GM19452 (cell line): ENCODE measurements at regions not wholly inside any gene's neighbourhood (a gene's known extent, or its start where the extent isn't known, plus 50 kb on each side); places are given as distances from the start of the nearest gene placed in this dataset.

Source experiments
- ATAC-seq: cut with Tn5 transposase; IDR thresholded peaks from one replicate; pipeline ENCODE4 v1.9.1; 2021; ENCODE audit not compliant: unreplicated experiment

DNA sequence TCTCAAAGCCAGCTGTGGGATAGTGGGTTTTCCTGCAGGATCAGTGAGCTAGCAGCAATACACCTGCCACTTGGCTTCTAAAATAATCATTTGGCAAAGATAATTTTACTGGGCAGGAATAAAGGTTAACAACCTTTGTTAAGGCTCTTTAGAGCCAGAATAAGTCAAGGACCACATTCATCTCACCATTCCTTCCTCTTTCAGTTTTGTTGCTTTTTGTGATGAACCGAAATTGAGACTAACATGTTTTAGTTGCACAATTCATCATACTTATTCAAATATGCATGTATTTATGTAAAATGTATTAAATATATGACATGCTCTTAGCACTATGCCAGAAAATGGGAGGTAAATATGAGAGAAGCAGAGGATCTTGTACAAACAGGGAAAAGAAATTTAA, 824.4 kb upstream of the TYRP1 start:
- ATAC-seq = no peak

GRCh38 chr9:11871852-11872251, 821.3 kb upstream of the TYRP1 start:
- ATAC-seq = no peak

DNA sequence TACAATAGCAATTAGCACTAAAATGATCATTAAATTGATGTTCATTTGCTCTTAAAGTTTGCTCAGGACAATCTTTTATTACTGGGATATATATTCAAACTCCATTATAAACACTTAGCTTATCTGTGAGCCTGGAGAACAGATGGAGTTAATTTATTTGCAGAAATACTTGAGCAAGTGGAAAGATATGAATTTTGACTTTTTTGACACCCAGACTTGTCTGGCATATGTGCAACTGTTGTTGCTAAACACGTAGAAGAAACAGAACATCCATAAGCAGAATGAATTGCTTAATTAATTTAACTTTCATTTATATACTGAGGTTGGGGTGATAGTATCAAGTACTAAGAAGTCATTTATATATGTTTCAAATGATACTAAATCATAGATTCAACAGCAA, 820.7 kb upstream of the TYRP1 start:
- no peak for ATAC-seq

DNA sequence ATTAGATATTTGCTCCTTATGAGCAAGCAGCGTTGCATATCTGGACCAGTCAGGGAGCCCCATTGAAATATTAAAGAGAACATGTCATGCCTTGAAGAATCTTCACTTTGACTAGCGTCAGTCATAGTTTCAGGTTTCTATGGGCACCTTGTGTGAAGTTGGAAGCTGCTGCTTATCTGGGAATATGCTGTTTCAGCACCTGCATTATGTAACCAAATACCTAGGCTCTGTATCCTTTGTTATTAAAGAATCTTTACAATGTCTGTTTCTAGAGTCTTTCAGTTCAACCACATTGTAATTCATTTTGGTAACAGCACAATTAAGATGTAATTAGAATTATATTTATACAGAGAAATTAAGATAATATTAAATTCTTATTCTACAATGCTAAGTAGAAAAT, 818.8 kb upstream of the TYRP1 start:
- no peak for ATAC-seq

DNA sequence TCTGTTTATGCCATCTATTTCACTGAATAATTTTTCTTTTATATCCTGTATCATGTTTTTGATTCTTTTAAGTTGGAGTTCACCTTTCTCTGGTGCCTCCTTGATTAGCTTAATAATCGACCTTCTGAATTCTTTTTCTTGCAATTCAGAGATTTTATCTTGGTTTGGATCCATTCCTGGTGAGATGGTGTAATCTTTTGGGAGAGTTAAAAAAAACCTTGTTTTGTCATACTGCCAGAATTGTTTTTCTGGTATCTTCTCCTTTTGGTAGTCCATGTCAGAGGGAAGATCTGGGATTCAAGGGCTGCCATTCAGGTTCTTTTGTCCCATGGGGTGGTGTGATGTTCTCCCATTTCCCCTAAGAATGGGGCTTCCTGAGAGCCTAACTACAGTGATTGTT, 800.8 kb upstream of the TYRP1 start:
- no peak for ATAC-seq

DNA sequence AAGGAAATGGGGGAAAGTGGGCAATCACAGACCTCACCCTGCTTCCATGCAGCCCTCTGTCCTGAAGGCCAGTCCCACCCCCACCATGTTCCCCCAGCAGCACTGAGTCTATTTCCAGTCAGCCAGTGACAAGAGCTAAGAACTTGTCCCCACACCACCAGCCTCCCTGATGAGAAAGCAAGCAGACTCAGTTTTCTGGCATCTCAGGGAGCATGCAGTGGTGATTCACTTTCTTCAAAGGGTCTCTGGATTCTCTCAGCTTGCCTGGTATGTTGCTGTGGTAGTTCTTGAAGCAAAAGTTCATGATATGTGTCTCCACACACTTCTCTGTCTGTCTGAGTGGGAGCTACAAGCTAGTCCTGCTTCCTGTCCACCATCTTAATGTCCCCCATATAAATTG, 799.9 kb upstream of the TYRP1 start:
- no peak for ATAC-seq

- ATAC-seq = no peak
Measured at GRCh38 chr9:11894136-11894535, 799.0 kb upstream of the TYRP1 start.

GRCh38 chr9:11902610-11903009, 790.6 kb upstream of the TYRP1 start:
- ATAC-seq = no peak

DNA sequence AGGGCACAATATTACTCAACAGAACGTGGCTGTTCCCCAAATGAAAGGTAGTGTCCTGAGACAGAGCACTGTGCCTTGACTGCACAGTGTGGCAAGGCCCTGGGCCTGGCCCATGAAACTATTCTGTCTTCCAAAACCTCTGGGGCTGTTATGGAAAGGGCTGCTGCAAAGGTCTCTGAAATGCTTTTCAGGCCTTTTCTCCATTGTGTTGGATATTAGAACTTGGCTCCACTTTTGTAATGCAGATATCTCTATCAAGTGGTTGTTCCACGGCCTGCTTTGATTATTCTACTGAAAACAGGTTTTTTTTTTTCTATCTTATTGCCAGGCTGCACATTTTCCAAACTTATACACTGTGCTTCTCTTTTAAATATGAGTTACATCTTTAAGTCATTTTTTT, 777.5 kb upstream of the TYRP1 start:
- ATAC-seq = no peak

- no peak for ATAC-seq
Measured at GRCh38 chr9:11928871-11929321, 764.3 kb upstream of the TYRP1 start.

DNA sequence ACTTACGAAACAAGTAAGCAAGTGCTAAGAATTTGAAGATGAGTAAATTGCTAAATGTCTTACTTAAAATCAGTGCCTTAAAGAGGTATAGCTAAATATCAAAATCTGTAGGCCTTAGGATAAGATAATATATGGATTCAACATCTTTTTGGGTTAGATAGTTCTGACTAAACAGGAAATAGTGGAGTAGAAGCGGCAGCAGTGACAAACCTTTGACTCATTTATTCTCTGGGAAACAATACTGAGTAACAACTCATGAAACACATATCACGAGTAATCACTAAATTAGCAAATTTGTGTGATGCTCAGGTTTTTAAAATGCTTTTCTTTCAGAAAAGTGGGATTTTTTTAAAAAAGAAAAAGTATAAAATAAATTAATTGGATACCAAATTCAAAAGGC, 762.1 kb upstream of the TYRP1 start:
- ATAC-seq = no peak

- no peak for ATAC-seq
Measured at GRCh38 chr9:11931751-11932150, 761.4 kb upstream of the TYRP1 start.

- no peak for ATAC-seq
Measured at GRCh38 chr9:11933926-11934325, 759.3 kb upstream of the TYRP1 start.

GRCh38 chr9:11946531-11946930, 746.7 kb upstream of the TYRP1 start:
- ATAC-seq = no peak

DNA sequence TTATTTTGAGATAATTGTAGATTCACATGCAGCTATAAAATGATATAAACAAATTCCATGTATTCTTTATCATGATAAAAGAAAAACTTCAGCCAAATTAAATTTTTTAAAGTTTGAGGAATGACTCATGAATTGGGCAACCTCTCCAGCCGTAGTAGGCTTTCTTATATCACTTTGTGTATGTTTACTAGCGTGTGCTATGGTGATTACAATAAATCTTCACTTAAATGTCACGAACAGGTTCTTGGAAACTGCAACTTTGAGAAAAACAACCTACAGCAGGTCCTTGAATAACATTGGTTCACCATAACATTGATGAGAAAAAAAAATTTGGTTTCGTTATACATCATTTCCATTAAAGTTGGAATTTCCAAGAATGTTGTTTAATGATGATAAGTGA, 730.9 kb upstream of the TYRP1 start:
- no peak for ATAC-seq

- ATAC-seq = no peak
Measured at GRCh38 chr9:11966786-11967185, 726.4 kb upstream of the TYRP1 start.

- ATAC-seq = no peak
Measured at GRCh38 chr9:11968631-11969030, 724.6 kb upstream of the TYRP1 start.

DNA sequence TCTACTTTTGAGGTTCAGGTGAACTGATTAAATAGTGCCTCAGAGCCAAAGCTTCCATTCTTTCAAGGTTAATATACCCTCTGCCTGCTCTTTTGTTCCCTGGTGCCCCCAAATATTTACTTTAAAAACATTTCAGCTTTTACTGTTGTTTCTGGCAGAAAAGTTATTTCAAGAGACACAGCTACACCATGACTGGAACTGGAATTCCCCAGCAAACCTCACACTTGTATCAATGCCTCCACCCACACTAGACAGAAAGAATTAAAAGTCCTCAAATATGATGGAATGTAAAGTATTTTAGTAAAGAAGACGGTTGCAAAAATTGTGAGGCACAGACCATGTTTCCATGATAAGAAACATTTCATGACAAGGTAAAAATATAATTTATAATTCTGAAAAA, 720.2 kb upstream of the TYRP1 start:
- ATAC-seq = no peak

DNA sequence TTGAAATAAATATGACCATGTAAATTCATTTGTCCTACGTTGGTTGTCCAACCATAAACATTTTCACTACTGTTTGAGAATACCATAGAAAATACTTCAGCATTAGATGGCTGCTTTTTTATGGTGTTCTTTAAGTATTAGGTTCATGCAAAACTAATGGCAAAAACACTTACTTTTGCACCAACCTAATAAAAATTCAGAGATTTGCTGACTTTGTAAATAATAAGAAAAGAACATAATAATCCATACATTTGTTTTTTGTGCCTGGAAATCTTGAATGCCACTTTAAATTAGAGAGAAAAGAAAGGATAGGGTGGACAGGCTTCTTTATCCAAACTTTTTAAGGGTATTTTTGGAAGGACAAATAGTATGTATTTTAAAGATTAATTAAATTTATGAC, 719.7 kb upstream of the TYRP1 start:
- ATAC-seq = no peak

- ATAC-seq = no peak
Measured at GRCh38 chr9:11992866-11993265, 700.3 kb upstream of the TYRP1 start.

- ATAC-seq = no peak
Measured at GRCh38 chr9:12014488-12014887, 678.7 kb upstream of the TYRP1 start.

- no peak for ATAC-seq
Measured at GRCh38 chr9:12054235-12054634, 639.0 kb upstream of the TYRP1 start.

- ATAC-seq = no peak
Measured at GRCh38 chr9:12056874-12057273, 636.3 kb upstream of the TYRP1 start.

- no peak for ATAC-seq
Measured at GRCh38 chr9:12060067-12060466, 633.1 kb upstream of the TYRP1 start.
